K562 (cell line): ENCODE measurements at regions not wholly inside any gene's neighbourhood (a gene's known extent, or its start where the extent isn't known, plus 50 kb on each side); places are given as distances from the start of the nearest gene placed in this dataset.

Source experiments
- ATAC-seq: fragments of 200-7000 bp; cut with Tn5 transposase; 3 replicates; pipeline ENCODE4 v1.9.1; 2020; ENCODE audit warnings: moderate library complexity
- BruUV-seq: library from RNA; stranded (reverse); fragments of 400-500 nt; replicated peaks from 2 replicates; lab custom pipeline; 2021; lab: Mats Ljungman, UMichigan
- CTCF ChIA-PET: fragments of 300-600 bp; formaldehyde crosslinking; extraction: SDS; loops from one replicate; lab custom pipeline; 2021; ENCODE audit warnings: low intra/inter-chr PET ratio; lab: Yijun Ruan, JAX
- POLR2A ChIA-PET: fragments of 300-600, 350-650 bp; sonication (Branson Sonifier 250); formaldehyde crosslinking; extraction: SDS; loops from one replicate; lab custom pipeline; 2021; ENCODE audit warnings: antibody characterized with exemption, inconsistent platforms; lab: Yijun Ruan, JAX
- DNase-seq, 4 experiments: peaks; one replicate each; pipeline versions ENCODE4 v3.0.0 to v3.0.0-alpha.2; 2011 to 2018; ENCODE audit warnings: low spot score in 3 of 4, mixed read lengths in 3 of 4; ENCODE audit errors: extremely low read depth in 1 of 4
- FAIRE-seq: peaks from 2 replicates; lab custom pipeline; 2011; peaks lifted over from hg19 to GRCh38; lab: Jason Lieb, UNC
- H2AFZ ChIP-seq: 2 replicates; pipeline ENCODE4 v1.6.0; 2011; ENCODE audit warnings: low read depth, low read length, control low read depth, inconsistent platforms
- H3K27ac ChIP-seq: fragments of 200-600 bp; 3 replicates; pipeline ENCODE4 v1.8.0; 2011; ENCODE audit warnings: low read depth, mild to moderate bottlenecking, control low read depth, inconsistent platforms, low read length, moderate library complexity, mixed read lengths; ENCODE audit errors: extremely low read depth
- H3K27me3 ChIP-seq, 2 experiments: fragments of 300-600 bp in 1 of 2; 2 replicates in 1 of 2; 3 replicates in 1 of 2; pipeline versions ENCODE4 v1.6.0 to v1.8.0; 2011; ENCODE audit warnings: inconsistent platforms in 2 of 2, low read length in 2 of 2, mild to moderate bottlenecking in 1 of 2, mixed read lengths in 1 of 2, moderate library complexity in 1 of 2; ENCODE audit not compliant: control insufficient read depth in 2 of 2, insufficient read depth in 2 of 2
- H3K36me3 ChIP-seq: fragments of 300-600 bp; 3 replicates; pipeline ENCODE4 v1.8.0; 2011; ENCODE audit warnings: mild to moderate bottlenecking, low read length, inconsistent platforms; ENCODE audit not compliant: control insufficient read depth, insufficient read depth
- H3K4me1 ChIP-seq, 2 experiments: fragments of 200-600 bp in 1 of 2; replicated peaks in 1 of 2; 2 replicates in 1 of 2; 3 replicates in 1 of 2; pipeline versions ENCODE4 v1.5.1 to v1.8.0; 2011; ENCODE audit warnings: inconsistent platforms in 2 of 2, low read length in 2 of 2, mild to moderate bottlenecking in 1 of 2, mixed read lengths in 1 of 2, moderate library complexity in 1 of 2; ENCODE audit not compliant: control insufficient read depth in 2 of 2, insufficient read depth in 2 of 2
- H3K4me2 ChIP-seq: 2 replicates; pipeline ENCODE4 v1.6.1; 2011; ENCODE audit warnings: low read length, control low read depth, inconsistent platforms, mixed read lengths; ENCODE audit not compliant: insufficient read depth
- H3K4me3 ChIP-seq: fragments of 200-600 bp; sonication (generic), shearing (Covaris generic); 2 replicates; pipeline ENCODE4 v1.5.1; 2016; ENCODE audit warnings: control low read depth, inconsistent platforms
- H3K79me2 ChIP-seq: fragments of 200-600 bp; 3 replicates; pipeline ENCODE4 v1.8.0; 2011; ENCODE audit warnings: low read length, inconsistent platforms; ENCODE audit not compliant: control insufficient read depth, insufficient read depth
- H3K9ac ChIP-seq, 2 experiments: 2 replicates each; pipeline versions ENCODE4 v1.6.0 to v1.6.1; 2011; ENCODE audit warnings: low read depth in 2 of 2, low read length in 2 of 2, control low read depth in 1 of 2, inconsistent platforms in 1 of 2, mild to moderate bottlenecking in 1 of 2, mixed read lengths in 1 of 2; ENCODE audit not compliant: insufficient read depth in 1 of 2
- H3K9me1 ChIP-seq: one replicate; pipeline ENCODE4 v1.6.0; 2011; ENCODE audit warnings: inconsistent platforms, mild to moderate bottlenecking, low read length, moderate library complexity; ENCODE audit not compliant: control insufficient read depth, insufficient read depth
- H3K9me3 ChIP-seq: replicated peaks from 2 replicates; pipeline ENCODE4 v1.5.1; 2011; ENCODE audit warnings: low read depth, low read length, inconsistent platforms; ENCODE audit not compliant: control insufficient read depth, insufficient read depth
- H4K20me1 ChIP-seq: replicated peaks from 2 replicates; pipeline ENCODE4 v1.6.1; 2011; ENCODE audit warnings: low read length, inconsistent platforms, mixed read lengths; ENCODE audit not compliant: control insufficient read depth, insufficient read depth
- ASH1L ChIP-seq: fragments of 450-650 bp; IDR thresholded peaks from 2 replicates; pipeline ENCODE4 v1.6.1; 2018; ENCODE audit warnings: borderline replicate concordance, mild to moderate bottlenecking, low read depth; ENCODE audit not compliant: partially characterized antibody
- ATF1 ChIP-seq, 2 experiments: fragments of 450-650 bp in 1 of 2; IDR thresholded peaks; 2 replicates each; pipeline ENCODE4 v1.6.1; 2016; ENCODE audit warnings: missing compliant biosample characterization in 1 of 2, missing genetic modification characterization in 1 of 2
- ATF7 ChIP-seq: fragments of 450-650 bp; IDR thresholded peaks from 2 replicates; pipeline ENCODE4 v1.7.1; 2014; ENCODE audit warnings: mild to moderate bottlenecking, moderate library complexity
- CHD2 ChIP-seq: IDR thresholded peaks from 2 replicates; pipeline ENCODE4 v1.6.1; 2011; ENCODE audit warnings: low read depth, low read length
- CREB3 ChIP-seq: fragments of 450-650 bp; conservative IDR thresholded peaks from 2 replicates; pipeline ENCODE4 v1.6.1; 2016; ENCODE audit warnings: missing genetic modification characterization, low read depth, mild to moderate bottlenecking, missing compliant biosample characterization, moderate library complexity
- ETV6 ChIP-seq, 3 experiments: fragments of 150-350 bp in 1 of 3; sonication (generic) in 1 of 3; formaldehyde crosslinking in 1 of 3; IDR thresholded peaks; 2 replicates each; pipeline versions ENCODE4 v1.6.1 to v1.8.0; 2014 to 2022; ENCODE audit warnings: borderline replicate concordance in 2 of 3, low read depth in 2 of 3, antibody characterized with exemption in 1 of 3, low read length in 1 of 3, mild to moderate bottlenecking in 1 of 3, missing genetic modification reagents in 1 of 3
- JUN ChIP-seq, 2 experiments: sonication (generic) in 1 of 2; formaldehyde crosslinking in 1 of 2; IDR thresholded peaks; 2 replicates each; pipeline versions ENCODE4 v1.6.1 to v1.8.0; 2012 to 2022; ENCODE audit warnings: borderline replicate concordance in 2 of 2, mild to moderate bottlenecking in 2 of 2, improper control_type of control experiment in 1 of 2, low read depth in 1 of 2, low read length in 1 of 2, missing genetic modification reagents in 1 of 2
- KDM2B ChIP-seq: fragments of 250-450 bp; sonication (Bioruptor Pico); IDR thresholded peaks from 2 replicates; pipeline ENCODE4 v1.8.0; 2021; ENCODE audit warnings: mild to moderate bottlenecking, moderate library complexity
- MCM2 ChIP-seq: fragments of 450-650 bp; IDR thresholded peaks from 2 replicates; pipeline ENCODE4 v1.6.1; 2017; ENCODE audit warnings: low read depth, mild to moderate bottlenecking
- MTA1 ChIP-seq: fragments of 450-650 bp; IDR thresholded peaks from 2 replicates; pipeline ENCODE4 v1.6.1; 2017; ENCODE audit warnings: borderline replicate concordance
- PHTF2 ChIP-seq: fragments of 250-450 bp; sonication (Bioruptor Pico); IDR thresholded peaks from 2 replicates; pipeline ENCODE4 v1.5.0; 2021; ENCODE audit warnings: mild to moderate bottlenecking
- SLC30A9 ChIP-seq: fragments of 250-450 bp; sonication (Bioruptor Pico); IDR thresholded peaks from 2 replicates; pipeline ENCODE4 v1.8.0; 2022; ENCODE audit warnings: mild to moderate bottlenecking, moderate library complexity
- TAF15 ChIP-seq: fragments of 200-400 bp; formaldehyde crosslinking; IDR thresholded peaks from 2 replicates; pipeline ENCODE4 v1.6.1; 2017; ENCODE audit warnings: mild to moderate bottlenecking, low read depth, low read length, moderate library complexity
- WGBS: fragments of 100-300 bp; shearing (Covaris generic); methylation state at CpG from one replicate; pipeline ENCODE4 v1.1.6; 2016; ENCODE audit warnings: low coverage, mixed read lengths; ENCODE audit not compliant: insufficient coverage; ENCODE audit errors: missing lambda C conversion rate; 5-methylcytosine and 5-hydroxymethylcytosine counted together
- in situ Hi-C: fragments of 300-500 bp; cut with MboI; formaldehyde crosslinking; loops from 4 replicates; pipeline ENCODE4 v1.15.0; 2018; ENCODE audit warnings: inconsistent platforms, mixed read lengths
- intact Hi-C: fragments of 100-400 bp; cut with micrococcal nuclease; formaldehyde crosslinking; loops from 2 replicates; pipeline ENCODE4 v1.14.2; 2022

- TF ChIP-seq TAF15 (no peak), SLC30A9 (CRISPR knock-in tag) (no peak), ETV6 (IDR thresholded peaks at IDR 0.05; ENCODE audit: borderline replicate concordance in 1 of 2, low read depth in 2 of 2, low read length in 1 of 2) (no peak), ETV6 (CRISPR knock-in tag; IDR thresholded peaks at IDR 0.05; ENCODE audit: borderline replicate concordance) (no peak), CHD2 (no peak), ATF7 (no peak), PHTF2 (CRISPR knock-in tag) (no peak), ASH1L (no peak), KDM2B (CRISPR knock-in tag) (no peak), JUN (IDR thresholded peaks at IDR 0.05; ENCODE audit: borderline replicate concordance, low read depth, low read length) (no peak), JUN (CRISPR knock-in tag; IDR thresholded peaks at IDR 0.05; ENCODE audit: borderline replicate concordance) (no peak), ATF1 (CRISPR knock-in tag; IDR thresholded peaks at IDR 0.05) (no peak), ATF1 (tag; IDR thresholded peaks at IDR 0.05) (no peak), MTA1 (no peak), MCM2 (no peak), CREB3 (tag) (no peak)
- no peak overlapping the region for H3K4me2 ChIP-seq
- no peaks in the 10 kb centered on the region for H3K79me2 ChIP-seq
- DNase-seq (no peak), FAIRE-seq (no peak), ATAC-seq (no peak)
- no peaks in the 10 kb centered on the region; a peak in 3 of 5 replicates for H3K4me1 ChIP-seq
- ChIA-PET CTCF (interaction anchor here (0.5 kb wide), 1 partner anchor 61 kb away, joined by 3 read pairs; no protein-coding TSS in a partner anchor), POLR2A (interaction anchor here (0.8 kb wide), 1 partner anchor 236 kb away, joined by 3 read pairs; no protein-coding TSS in a partner anchor)
- H4K20me1 ChIP-seq, result peaks cover 3% of the 10 kb centered on the region; the same call in 1 of the 2 replicates
- H3K9me1 ChIP-seq, result no peaks in the 10 kb centered on the region
- no TSS peak for BruUV-seq
- no peak overlapping the region for H3K9ac ChIP-seq
- no peak overlapping the region for H2AFZ ChIP-seq
- 13% methylated on average over 9 of the region's 9 CpGs for WGBS
- no peaks in the 10 kb centered on the region for H3K9me3 ChIP-seq
- no peaks in the 10 kb centered on the region for H3K36me3 ChIP-seq
- H3K27ac ChIP-seq, result no peak overlapping the region
- in situ Hi-C loops (no loop called here), intact Hi-C loops (no loop called here)
- H3K27me3 ChIP-seq, result peaks cover 23 to 53% of the 10 kb centered on the region in 2 experiments; a peak in 4 of 5 replicates
- no peak overlapping the region for H3K4me3 ChIP-seq
Measured at GRCh38 chr9:129272348-129273025, 94.4 kb upstream of the IER5L start.
